Fibroblast of peridontal ligament (primary cell): ENCODE measurements at regions not wholly inside any gene's neighbourhood (a gene's known extent, or its start where the extent isn't known, plus 50 kb on each side); places are given as distances from the start of the nearest gene placed in this dataset.
"Not testable (repeated sequence)": the region's sequence is repeated elsewhere in the genome, so short reads cannot be mapped to it uniquely, and the experiment has no call there.

Experiments used
- DNase-seq: peaks from one replicate; pipeline ENCODE4 v3.0.0-alpha.2; 2010; ENCODE audit errors: extremely low read depth

GRCh38 chr1:117314951-117315350 is 52.3 kb upstream of the MAN1A2 start:
- not testable (repeated sequence) for DNase-seq

GRCh38 chr1:117313555-117313954 is 53.7 kb upstream of the MAN1A2 start:
- DNase-seq, result no peak

DNA sequence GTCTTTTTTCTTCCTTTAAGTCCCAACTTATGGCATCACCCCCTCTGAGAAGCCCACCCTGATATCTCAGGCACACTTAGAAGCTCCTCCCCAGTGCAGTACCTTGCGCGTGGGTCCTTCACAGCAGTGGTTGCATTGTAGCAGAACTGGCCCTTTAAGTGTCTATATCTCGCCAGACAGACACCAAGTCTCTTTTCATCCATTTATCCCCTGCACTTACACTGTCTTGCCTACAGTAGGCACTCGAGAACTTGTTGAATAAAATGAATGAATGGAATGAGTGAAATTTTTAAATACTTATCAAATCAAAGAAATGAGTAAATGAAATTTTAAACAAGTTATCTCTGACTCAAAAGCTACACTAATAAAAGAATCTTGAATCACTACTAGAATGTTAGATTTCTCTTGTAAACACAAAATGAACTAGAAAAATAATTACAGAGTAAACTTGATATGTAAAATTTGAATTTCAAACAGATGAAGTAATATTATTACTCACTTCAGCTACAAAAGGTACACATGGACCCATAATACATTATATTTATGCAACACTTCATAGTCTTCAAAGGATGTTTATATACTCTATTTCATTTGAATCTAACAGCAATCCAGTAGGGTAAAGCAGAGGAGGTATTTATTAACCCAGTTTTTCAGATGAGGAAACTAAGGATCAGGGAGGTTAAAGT is 54.7 kb upstream of the MAN1A2 start:
- peak; percentile 42 for DNase-seq

DNA sequence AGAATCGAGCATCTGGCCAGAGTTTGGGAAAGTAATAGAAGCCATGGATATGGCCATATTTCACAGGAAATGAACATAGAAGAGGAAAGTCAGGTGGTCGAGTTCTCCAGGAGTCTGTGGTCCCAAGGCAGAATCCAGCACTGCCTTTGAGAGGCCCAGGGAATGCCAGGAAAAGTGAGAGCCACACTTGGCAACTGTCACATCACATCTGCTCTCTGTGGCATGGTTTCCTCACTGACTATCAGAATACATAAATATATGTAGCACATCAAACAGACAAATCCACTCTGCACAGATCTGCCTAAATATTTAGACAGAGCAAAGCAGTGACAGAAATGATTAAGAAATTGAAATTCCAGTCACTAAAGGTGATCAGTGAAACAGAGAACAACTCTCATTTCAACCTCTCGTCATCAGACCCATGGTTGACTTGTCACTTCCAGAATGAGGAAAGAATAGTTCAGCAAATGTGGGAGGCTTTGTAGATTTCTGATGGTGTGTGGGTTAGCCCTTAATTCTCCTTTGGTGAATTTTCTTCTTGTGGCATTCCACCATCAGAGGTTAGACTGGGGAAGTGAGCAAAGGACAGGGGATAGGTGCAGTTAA is 58.8 kb upstream of the MAN1A2 start:
- DNase-seq, result no peak

- DNase-seq, result no peak
Measured at GRCh38 chr1:117301901-117302300, 65.3 kb upstream of the MAN1A2 start.

DNA sequence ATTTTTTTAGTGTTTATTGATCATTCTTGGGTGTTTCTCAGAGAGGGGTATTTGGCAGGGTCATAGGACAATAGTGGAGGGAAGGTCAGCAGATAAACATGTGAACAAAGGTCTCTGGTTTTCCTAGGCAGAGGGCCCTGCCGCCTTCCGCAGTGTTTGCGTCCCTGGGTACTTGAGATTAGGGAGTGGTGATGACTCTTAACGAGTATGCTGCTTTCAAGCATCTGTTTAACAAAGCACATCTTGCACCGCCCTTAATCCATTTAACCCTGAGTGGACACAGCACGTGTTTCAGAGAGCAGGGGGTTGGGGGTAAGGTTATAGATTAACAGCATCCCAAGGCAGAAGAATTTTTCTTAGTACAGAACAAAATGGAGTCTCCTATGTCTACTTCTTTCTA is 67.1 kb upstream of the MAN1A2 start:
- not testable (repeated sequence) for DNase-seq

DNA sequence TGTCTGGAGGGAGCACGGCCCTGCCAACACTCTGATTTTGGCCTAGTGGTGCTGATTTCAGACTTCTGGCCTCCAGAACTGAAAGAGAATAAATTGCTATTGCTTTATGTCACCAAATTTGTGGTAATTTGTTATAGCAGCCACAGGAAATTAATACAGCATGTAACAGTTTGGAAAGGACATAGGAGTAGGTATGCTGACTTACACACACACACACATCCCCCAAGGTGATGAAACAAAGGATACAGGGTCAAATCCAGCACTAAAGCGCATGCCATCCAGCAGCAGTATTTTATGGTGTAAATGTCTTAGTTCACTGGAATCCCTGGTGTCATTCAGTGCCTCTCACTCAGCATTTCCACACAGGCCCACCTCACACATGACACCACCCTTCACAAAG is 72.2 kb upstream of the MAN1A2 start:
- no peak for DNase-seq

- DNase-seq, result no peak
Measured at GRCh38 chr1:117290890-117291289, 76.4 kb upstream of the MAN1A2 start.

GRCh38 chr1:117289316-117289870 is 77.9 kb upstream of the MAN1A2 start:
- no peak for DNase-seq

DNA sequence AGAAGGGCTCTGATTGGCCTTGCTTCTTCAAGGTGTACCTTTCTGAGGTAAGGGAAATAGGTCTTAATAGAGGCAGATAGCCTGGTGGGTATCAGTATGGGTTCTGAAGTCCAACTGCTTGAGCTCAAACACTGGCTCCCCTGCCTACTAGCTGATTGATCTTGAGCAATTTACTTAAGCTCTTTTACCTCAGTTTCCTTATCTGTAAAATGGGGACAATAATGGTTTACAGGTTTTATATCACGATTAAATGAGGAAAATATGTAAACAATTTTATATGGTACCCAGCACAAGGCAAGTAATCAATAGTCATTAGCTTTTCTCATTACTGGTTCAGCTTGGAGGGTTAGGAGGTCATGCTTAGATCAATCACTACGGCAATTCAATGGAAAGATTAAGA is 75.8 kb upstream of the VTCN1 start:
- no peak for DNase-seq

- no peak for DNase-seq
Measured at GRCh38 chr1:117286145-117286544, 75.4 kb upstream of the VTCN1 start.

GRCh38 chr1:117284399-117285215 is 73.9 kb upstream of the VTCN1 start:
- peak; percentile 85 for DNase-seq

GRCh38 chr1:117278531-117278930 is 67.8 kb upstream of the VTCN1 start:
- no peak for DNase-seq

- peak; percentile 3 for DNase-seq
Measured at GRCh38 chr1:117275055-117275454, 64.3 kb upstream of the VTCN1 start.

- DNase-seq, result no peak
Measured at GRCh38 chr1:117271959-117272358, 61.2 kb upstream of the VTCN1 start.

- no peak for DNase-seq
Measured at GRCh38 chr1:117271129-117271528, 60.4 kb upstream of the VTCN1 start.

DNA sequence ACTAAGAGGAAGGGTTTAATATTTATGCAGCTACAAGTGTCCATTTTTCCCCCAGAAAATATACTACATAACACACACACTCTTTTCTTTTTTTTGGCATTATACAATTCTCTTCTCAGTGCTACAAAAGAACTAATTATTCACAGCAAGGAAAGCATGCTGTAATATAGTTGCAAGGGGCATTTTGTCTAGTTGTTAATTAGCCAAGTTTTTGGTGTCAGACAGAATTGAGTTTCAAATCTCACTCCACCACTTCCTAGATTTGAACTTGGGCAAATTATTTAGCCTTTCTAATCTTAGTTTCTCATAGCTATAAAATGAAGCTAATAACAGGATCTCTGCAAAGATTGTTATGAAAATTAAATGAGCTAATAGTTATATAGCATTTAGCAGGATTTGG is 60.0 kb upstream of the VTCN1 start:
- no peak for DNase-seq

- no peak for DNase-seq
Measured at GRCh38 chr1:117268535-117269455, 58.1 kb upstream of the VTCN1 start.

DNA sequence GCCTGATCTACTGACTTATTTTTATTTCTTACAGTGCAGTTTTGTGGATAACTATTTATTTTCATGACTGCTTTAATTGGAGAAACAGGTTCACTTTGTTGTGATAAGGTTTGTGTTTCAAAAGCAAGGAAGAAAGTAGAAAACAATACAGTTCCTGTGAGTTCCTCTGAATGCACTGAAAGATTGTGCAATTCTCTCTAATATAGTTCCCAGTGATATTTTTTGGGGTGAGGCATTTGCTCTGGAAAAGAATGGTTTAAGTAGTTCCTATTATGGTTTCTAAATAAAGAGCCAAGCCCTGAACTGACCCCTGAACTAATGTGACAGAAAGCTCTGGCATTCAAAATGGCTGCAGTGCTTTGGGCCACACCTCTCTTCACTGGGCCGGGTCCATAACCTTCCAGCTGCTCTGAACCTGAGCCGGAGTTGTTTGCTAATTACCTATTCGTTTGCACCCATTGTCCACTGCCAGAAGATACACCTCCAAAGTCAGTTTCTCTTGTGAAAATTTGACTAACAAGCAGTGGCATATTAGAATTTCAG is 56.6 kb upstream of the VTCN1 start:
- no peak for DNase-seq

- DNase-seq, result no peak
Measured at GRCh38 chr1:117262976-117263375, 52.2 kb upstream of the VTCN1 start.

GRCh38 chr1:117261424-117261785 is 50.7 kb upstream of the VTCN1 start:
- DNase-seq, result no peak
